ENCODE measurements at regions not wholly inside any gene's neighbourhood (a gene's known extent, or its start where the extent isn't known, plus 50 kb on each side); places are given as distances from the start of the nearest gene placed in this dataset. TPM values are rescaled to one million over a fixed set of nuclear protein-coding genes. Genes with fewer than 3 reads are reported as not detected.

- no peak for DNase-seq (ENCODE audit: low spot score in 2 of 2)
- H3K4me1 ChIP-seq: no peaks in the 10 kb centered on the region
- H3K4me3 ChIP-seq: no peak overlapping the region
- 73 to 83% methylated on average over 3 of the region's 3 CpGs for WGBS, 2 donors
- H3K27me3 ChIP-seq: no peaks in the 10 kb centered on the region
- H3K27ac ChIP-seq: no peak overlapping the region
- no peaks in the 10 kb centered on the region for H3K36me3 ChIP-seq
- H3K9me3 ChIP-seq: no peaks in the 10 kb centered on the region
- TF ChIP-seq POLR2A (IDR thresholded peaks at IDR 0.05): no peak
- no peak for TF ChIP-seq EP300 (IDR thresholded peaks at IDR 0.05)
- TF ChIP-seq CTCF (IDR thresholded peaks at IDR 0.05): no peak
Measured at GRCh38 chr1:118247593-118247992, 62.6 kb upstream of the SPAG17 start.

GRCh38 chr1:118246646-118247045 is 61.6 kb upstream of the SPAG17 start:
- Histone ChIP-seq H3K36me3 (no peaks in the 10 kb centered on the region), H3K27ac (no peak overlapping the region), H3K27me3 (no peaks in the 10 kb centered on the region), H3K4me3 (no peak overlapping the region), H3K9me3 (no peaks in the 10 kb centered on the region), H3K4me1 (no peaks in the 10 kb centered on the region)
- no peak for DNase-seq (ENCODE audit: low spot score in 2 of 2)
- TF ChIP-seq POLR2A (IDR thresholded peaks at IDR 0.05): no peak
- no peak for TF ChIP-seq CTCF (IDR thresholded peaks at IDR 0.05)
- TF ChIP-seq EP300 (IDR thresholded peaks at IDR 0.05): no peak

GRCh38 chr1:118244194-118244593 is 59.2 kb upstream of the SPAG17 start:
- H3K36me3 ChIP-seq: no peaks in the 10 kb centered on the region
- no peak overlapping the region for H3K27ac ChIP-seq
- no peaks in the 10 kb centered on the region for H3K27me3 ChIP-seq
- 23 to 44% methylated on average over 3 of the region's 4 CpGs for WGBS, 2 donors
- no peak overlapping the region for H3K4me3 ChIP-seq
- TF ChIP-seq CTCF (IDR thresholded peaks at IDR 0.05): no peak
- TF ChIP-seq EP300 (IDR thresholded peaks at IDR 0.05): no peak
- TF ChIP-seq POLR2A (IDR thresholded peaks at IDR 0.05): no peak
- H3K9me3 ChIP-seq: peaks cover 0 to 2% (median 0%) of the 10 kb centered on the region in 4 donors
- H3K4me1 ChIP-seq: no peaks in the 10 kb centered on the region
- DNase-seq (ENCODE audit: low spot score in 2 of 2): no peak

- H3K4me3 ChIP-seq: no peak overlapping the region
- no peak for DNase-seq (ENCODE audit: low spot score in 2 of 2)
- TF ChIP-seq POLR2A (IDR thresholded peaks at IDR 0.05) (no peak), EP300 (IDR thresholded peaks at IDR 0.05) (no peak), CTCF (IDR thresholded peaks at IDR 0.05) (no peak)
- no peak overlapping the region for H3K27ac ChIP-seq
- 82 to 90% methylated on average over 4 of the region's 4 CpGs for WGBS, 2 donors
- H3K4me1 ChIP-seq: no peaks in the 10 kb centered on the region
- H3K36me3 ChIP-seq: no peaks in the 10 kb centered on the region
- peaks cover 0 to 3% (median 0%) of the 10 kb centered on the region in 4 donors for H3K9me3 ChIP-seq
- no peaks in the 10 kb centered on the region for H3K27me3 ChIP-seq
Measured at GRCh38 chr1:118243269-118243668, 58.2 kb upstream of the SPAG17 start.

Small RNA genes in the stretch of these regions (small RNA-seq; reads per million reads assigned to genes)
- not detected for gene RNA5SP56
